GM12878 (cell line): ENCODE measurements at regions not wholly inside any gene's neighbourhood (a gene's known extent, or its start where the extent isn't known, plus 50 kb on each side); places are given as distances from the start of the nearest gene placed in this dataset.

ENCODE experiments used
- ATF3 ChIP-seq: IDR thresholded peaks from 2 replicates; pipeline ENCODE4 v1.6.1; 2011; ENCODE audit warnings: low read depth, mild to moderate bottlenecking, low read length, moderate library complexity, borderline replicate concordance; ENCODE audit errors: extremely low read depth
- CTCF ChIP-seq, 3 experiments: IDR thresholded peaks in 2 of 3; conservative IDR thresholded peaks in 1 of 3; 2 replicates each; pipeline ENCODE4 v1.5.1; 2011; ENCODE audit warnings: low read depth in 3 of 3, low read length in 3 of 3, mild to moderate bottlenecking in 3 of 3, control low read depth in 2 of 3, moderate library complexity in 2 of 3, inconsistent platforms in 1 of 3, mixed read lengths in 1 of 3; ENCODE audit not compliant: control insufficient read depth in 2 of 3, insufficient read depth in 1 of 3; ENCODE audit errors: extremely low read depth in 1 of 3
- E2F4 ChIP-seq: IDR thresholded peaks from 2 replicates; pipeline ENCODE4 v1.6.1; 2012; ENCODE audit warnings: low read depth, low read length, improper control_type of control experiment
- GATAD2B ChIP-seq: fragments of 450-650 bp; conservative IDR thresholded peaks from 2 replicates; pipeline ENCODE4 v1.6.1; 2017; ENCODE audit warnings: low read depth, mild to moderate bottlenecking, moderate library complexity
- IRF3 ChIP-seq: fragments of 450-650 bp; IDR thresholded peaks from 2 replicates; pipeline ENCODE4 v1.6.1; 2014; ENCODE audit warnings: mild to moderate bottlenecking
- POLR2A ChIP-seq: IDR thresholded peaks from 2 replicates; pipeline ENCODE4 v1.6.1; 2011; ENCODE audit warnings: low read depth, mild to moderate bottlenecking, low read length
- POLR2AphosphoS5 ChIP-seq: IDR thresholded peaks from 2 replicates; pipeline ENCODE4 v1.6.1; 2011; ENCODE audit warnings: mild to moderate bottlenecking, low read length, inconsistent platforms
- REST ChIP-seq: IDR thresholded peaks from 2 replicates; pipeline ENCODE4 v1.6.1; 2012; ENCODE audit warnings: mild to moderate bottlenecking, low read depth, low read length

- TF ChIP-seq E2F4 (no peak), CTCF (IDR thresholded peaks at IDR 0.05 in 2 of 3, conservative IDR thresholded peaks at IDR 0.05 in 1 of 3; ENCODE audit: control insufficient read depth in 2 of 3, extremely low read depth in 1 of 3, insufficient read depth in 1 of 3, low read depth in 3 of 3, low read length in 3 of 3) (no peak), POLR2A (no peak), GATAD2B (no peak), IRF3 (no peak), ATF3 (no peak), REST (no peak), POLR2AphosphoS5 (no peak)
Measured at GRCh38 chr17:73722165-73722564, 77.9 kb upstream of the SDK2 start.
